ENCODE measurements at regions not wholly inside any gene's neighbourhood (a gene's known extent, or its start where the extent isn't known, plus 50 kb on each side); places are given as distances from the start of the nearest gene placed in this dataset.

DNA sequence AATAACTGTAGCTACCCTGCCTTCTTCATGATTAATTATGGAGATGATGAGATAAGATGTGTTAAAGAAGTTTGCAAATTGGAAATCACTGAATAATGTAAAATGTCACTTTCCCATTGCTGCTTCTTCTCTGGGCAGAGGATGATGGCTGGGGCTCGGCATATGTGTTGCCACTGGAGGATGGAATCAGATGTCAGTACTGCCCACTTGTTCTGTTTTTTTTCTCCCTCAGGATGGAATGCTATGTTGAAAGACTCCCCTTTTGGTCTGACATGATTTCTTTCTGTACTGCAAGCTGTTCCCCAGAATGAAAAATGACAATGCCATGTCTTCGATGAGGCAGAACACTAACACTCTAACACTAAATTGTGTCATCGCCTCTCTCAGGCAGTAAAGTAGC lies 373.9 kb upstream of the SPAG17 start:
- TF ChIP-seq, protein P1, sequence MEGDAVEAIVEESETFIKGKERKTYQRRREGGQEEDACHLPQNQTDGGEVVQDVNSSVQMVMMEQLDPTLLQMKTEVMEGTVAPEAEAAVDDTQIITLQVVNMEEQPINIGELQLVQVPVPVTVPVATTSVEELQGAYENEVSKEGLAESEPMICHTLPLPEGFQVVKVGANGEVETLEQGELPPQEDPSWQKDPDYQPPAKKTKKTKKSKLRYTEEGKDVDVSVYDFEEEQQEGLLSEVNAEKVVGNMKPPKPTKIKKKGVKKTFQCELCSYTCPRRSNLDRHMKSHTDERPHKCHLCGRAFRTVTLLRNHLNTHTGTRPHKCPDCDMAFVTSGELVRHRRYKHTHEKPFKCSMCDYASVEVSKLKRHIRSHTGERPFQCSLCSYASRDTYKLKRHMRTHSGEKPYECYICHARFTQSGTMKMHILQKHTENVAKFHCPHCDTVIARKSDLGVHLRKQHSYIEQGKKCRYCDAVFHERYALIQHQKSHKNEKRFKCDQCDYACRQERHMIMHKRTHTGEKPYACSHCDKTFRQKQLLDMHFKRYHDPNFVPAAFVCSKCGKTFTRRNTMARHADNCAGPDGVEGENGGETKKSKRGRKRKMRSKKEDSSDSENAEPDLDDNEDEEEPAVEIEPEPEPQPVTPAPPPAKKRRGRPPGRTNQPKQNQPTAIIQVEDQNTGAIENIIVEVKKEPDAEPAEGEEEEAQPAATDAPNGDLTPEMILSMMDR (IDR thresholded peaks at IDR 0.05; ENCODE audit: low read depth, low read length) = no peak
- no peak for TF ChIP-seq POLR2A (IDR thresholded peaks at IDR 0.05; ENCODE audit: extremely low read depth, insufficient read length)
- TF ChIP-seq, protein P2, sequence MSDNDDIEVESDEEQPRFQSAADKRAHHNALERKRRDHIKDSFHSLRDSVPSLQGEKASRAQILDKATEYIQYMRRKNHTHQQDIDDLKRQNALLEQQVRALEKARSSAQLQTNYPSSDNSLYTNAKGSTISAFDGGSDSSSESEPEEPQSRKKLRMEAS (IDR thresholded peaks at IDR 0.05; ENCODE audit: low read depth, low read length) = no peak
